ENCODE measurements at regions not wholly inside any gene's neighbourhood (a gene's known extent, or its start where the extent isn't known, plus 50 kb on each side); places are given as distances from the start of the nearest gene placed in this dataset.

DNA sequence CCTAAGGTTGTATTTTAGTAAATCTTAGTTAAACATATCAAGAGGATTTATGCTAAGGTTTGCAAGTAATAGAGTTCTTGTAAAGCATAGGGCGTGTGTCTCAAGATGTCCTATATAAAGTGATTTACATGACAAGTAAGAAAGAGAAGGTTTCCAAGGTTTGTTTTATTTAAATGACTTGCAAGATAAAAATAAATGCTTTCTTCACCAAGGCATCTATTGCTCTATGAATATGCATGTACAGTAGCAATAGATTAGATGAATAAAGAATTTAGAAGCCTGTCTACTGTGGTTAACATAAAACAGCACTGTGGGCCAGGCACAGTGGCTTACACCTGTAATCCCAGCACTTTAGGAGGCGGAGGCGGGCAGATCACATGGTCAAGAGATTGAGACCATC, 466.4 kb upstream of the IL12A start:
- DNase-seq (no peak), ATAC-seq (no peak)
- Mint-ChIP-seq H3K27ac (no peak overlapping the region), H3K4me3 (no peak overlapping the region), H3K4me1 (no peaks in the 10 kb centered on the region), H3K9me3 (peaks cover 7% of the 10 kb centered on the region in 2 donors), H3K36me3 (no peaks in the 10 kb centered on the region), H3K27me3 (ENCODE audit: low read depth in 2 of 2) (no peaks in the 10 kb centered on the region)
- Histone ChIP-seq H3K27ac (ENCODE audit: low read length) (no peak overlapping the region), H3K9me3 (ENCODE audit: control insufficient read depth, insufficient read depth, low read length) (no peaks in the 10 kb centered on the region), H3K27me3 (ENCODE audit: control insufficient read depth, insufficient read depth, low read length) (no peaks in the 10 kb centered on the region), H3K36me3 (ENCODE audit: control insufficient read depth, insufficient read depth, low read length) (no peaks in the 10 kb centered on the region), H3K4me3 (ENCODE audit: low read length) (no peak overlapping the region), H3K4me1 (ENCODE audit: control insufficient read depth, insufficient read depth, low read length) (no peaks in the 10 kb centered on the region)
- TF ChIP-seq, protein P1, sequence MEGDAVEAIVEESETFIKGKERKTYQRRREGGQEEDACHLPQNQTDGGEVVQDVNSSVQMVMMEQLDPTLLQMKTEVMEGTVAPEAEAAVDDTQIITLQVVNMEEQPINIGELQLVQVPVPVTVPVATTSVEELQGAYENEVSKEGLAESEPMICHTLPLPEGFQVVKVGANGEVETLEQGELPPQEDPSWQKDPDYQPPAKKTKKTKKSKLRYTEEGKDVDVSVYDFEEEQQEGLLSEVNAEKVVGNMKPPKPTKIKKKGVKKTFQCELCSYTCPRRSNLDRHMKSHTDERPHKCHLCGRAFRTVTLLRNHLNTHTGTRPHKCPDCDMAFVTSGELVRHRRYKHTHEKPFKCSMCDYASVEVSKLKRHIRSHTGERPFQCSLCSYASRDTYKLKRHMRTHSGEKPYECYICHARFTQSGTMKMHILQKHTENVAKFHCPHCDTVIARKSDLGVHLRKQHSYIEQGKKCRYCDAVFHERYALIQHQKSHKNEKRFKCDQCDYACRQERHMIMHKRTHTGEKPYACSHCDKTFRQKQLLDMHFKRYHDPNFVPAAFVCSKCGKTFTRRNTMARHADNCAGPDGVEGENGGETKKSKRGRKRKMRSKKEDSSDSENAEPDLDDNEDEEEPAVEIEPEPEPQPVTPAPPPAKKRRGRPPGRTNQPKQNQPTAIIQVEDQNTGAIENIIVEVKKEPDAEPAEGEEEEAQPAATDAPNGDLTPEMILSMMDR (IDR thresholded peaks at IDR 0.05): no peak
- intact Hi-C loops (cut with micrococcal nuclease): no loop called here
- 70% methylated on average over 2 of the region's 3 CpGs for WGBS (ENCODE audit: insufficient coverage)

DNA sequence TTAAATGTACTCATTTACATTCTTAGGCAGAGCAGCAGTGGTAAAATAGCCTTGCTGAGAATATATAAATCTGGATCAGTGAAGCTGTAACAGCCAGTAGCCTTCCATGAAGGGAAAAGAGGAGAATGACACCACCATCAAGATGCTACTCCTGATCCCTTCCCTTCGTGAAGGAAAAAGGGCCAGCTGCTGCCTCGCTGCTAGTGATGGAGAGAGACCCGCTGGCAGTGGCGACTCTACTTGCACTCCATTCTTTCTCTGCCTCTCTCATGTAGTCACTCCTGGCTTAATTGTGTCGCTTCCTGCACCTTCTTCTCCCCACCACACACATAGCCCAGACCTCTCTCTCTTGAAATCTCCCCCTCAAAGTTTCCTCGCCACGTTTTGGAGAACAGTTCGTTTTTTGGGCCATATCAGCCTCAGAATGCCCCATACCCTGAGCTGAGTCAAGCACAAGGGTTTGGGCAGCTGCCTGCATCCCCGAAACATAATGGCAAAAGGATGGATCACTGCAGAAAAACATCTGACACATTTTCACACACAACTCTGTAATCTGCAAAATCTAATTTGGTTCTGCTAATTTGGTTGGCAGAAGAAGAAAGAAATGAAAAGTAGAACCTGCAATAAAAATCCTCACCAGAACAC, 460.3 kb upstream of the IL12A start:
- H3K9me3 ChIP-seq (ENCODE audit: control insufficient read depth, insufficient read depth, low read length): no peaks in the 10 kb centered on the region
- Mint-ChIP-seq H3K36me3 (no peaks in the 10 kb centered on the region), H3K27ac (no peak overlapping the region), H3K27me3 (ENCODE audit: low read depth in 2 of 2) (no peaks in the 10 kb centered on the region), H3K9me3 (peaks cover 12 to 13% of the 10 kb centered on the region in 2 donors), H3K4me1 (no peaks in the 10 kb centered on the region), H3K4me3 (no peak overlapping the region)
- no peaks in the 10 kb centered on the region for H3K36me3 ChIP-seq (ENCODE audit: control insufficient read depth, insufficient read depth, low read length)
- ATAC-seq (no peak), DNase-seq (no peak)
- WGBS (ENCODE audit: insufficient coverage): 78% methylated on average over 9 of the region's 9 CpGs
- no peak overlapping the region for H3K27ac ChIP-seq (ENCODE audit: low read length)
- TF ChIP-seq, protein P1 (IDR thresholded peaks at IDR 0.05): no peak
- no peaks in the 10 kb centered on the region for H3K4me1 ChIP-seq (ENCODE audit: control insufficient read depth, insufficient read depth, low read length)
- intact Hi-C loops (cut with micrococcal nuclease): no loop called here
- H3K4me3 ChIP-seq (ENCODE audit: low read length): no peak overlapping the region
- no peaks in the 10 kb centered on the region for H3K27me3 ChIP-seq (ENCODE audit: control insufficient read depth, insufficient read depth, low read length)

DNA sequence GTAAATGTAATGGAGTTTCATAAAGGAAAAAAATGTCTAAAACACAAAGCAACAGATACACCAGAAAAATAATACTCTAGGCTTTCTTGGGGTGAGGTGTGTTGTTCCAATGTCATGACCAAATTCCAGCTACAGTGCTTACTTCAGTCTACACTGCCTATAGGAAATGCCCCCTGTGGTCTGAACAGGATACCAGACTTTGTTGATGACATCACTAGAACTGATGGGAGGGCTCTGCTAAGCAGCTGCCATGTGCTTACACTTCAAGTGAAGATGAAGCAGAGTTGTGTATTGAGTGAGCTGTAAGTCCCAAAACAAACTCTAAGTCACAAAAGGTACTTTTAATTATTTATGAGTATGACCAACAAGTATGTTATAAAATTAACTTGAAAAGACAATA, 456.1 kb upstream of the IL12A start:
- no peak for ATAC-seq
- Mint-ChIP-seq H3K4me3 (no peak overlapping the region), H3K27ac (no peak overlapping the region), H3K27me3 (ENCODE audit: low read depth in 2 of 2) (no peaks in the 10 kb centered on the region), H3K9me3 (peaks cover 12 to 17% of the 10 kb centered on the region in 2 donors), H3K36me3 (no peaks in the 10 kb centered on the region), H3K4me1 (no peaks in the 10 kb centered on the region)
- Histone ChIP-seq H3K27me3 (ENCODE audit: control insufficient read depth, insufficient read depth, low read length) (no peaks in the 10 kb centered on the region), H3K9me3 (ENCODE audit: control insufficient read depth, insufficient read depth, low read length) (no peaks in the 10 kb centered on the region), H3K27ac (ENCODE audit: low read length) (no peak overlapping the region), H3K4me3 (ENCODE audit: low read length) (no peak overlapping the region), H3K4me1 (ENCODE audit: control insufficient read depth, insufficient read depth, low read length) (no peaks in the 10 kb centered on the region), H3K36me3 (ENCODE audit: control insufficient read depth, insufficient read depth, low read length) (no peaks in the 10 kb centered on the region)
- TF ChIP-seq, protein P1 (IDR thresholded peaks at IDR 0.05): no peak
- intact Hi-C loops (cut with micrococcal nuclease): no loop called here
- DNase-seq: no peak

DNA sequence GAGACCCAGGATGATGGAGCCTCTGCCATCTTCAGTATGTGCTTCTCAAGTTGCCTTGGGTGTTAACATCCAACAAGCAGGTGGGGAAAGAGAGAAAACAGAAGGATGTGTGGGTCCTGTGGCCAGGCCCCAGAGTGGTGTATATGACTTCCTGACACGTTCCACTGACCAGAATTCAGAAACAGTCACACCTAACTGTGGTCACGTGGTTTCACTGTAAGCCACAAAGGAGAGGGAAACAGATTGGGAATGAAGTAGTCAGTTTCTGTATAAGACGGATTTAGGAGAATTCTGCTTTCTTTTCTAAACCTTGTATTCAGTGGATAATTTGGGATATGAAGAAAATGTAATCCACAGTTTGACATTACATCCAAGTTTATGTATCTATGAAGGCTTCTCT, 454.1 kb upstream of the IL12A start:
- Histone ChIP-seq H3K9me3 (ENCODE audit: control insufficient read depth, insufficient read depth, low read length) (no peaks in the 10 kb centered on the region), H3K36me3 (ENCODE audit: control insufficient read depth, insufficient read depth, low read length) (no peaks in the 10 kb centered on the region), H3K27ac (ENCODE audit: low read length) (no peak overlapping the region), H3K4me3 (ENCODE audit: low read length) (no peak overlapping the region), H3K27me3 (ENCODE audit: control insufficient read depth, insufficient read depth, low read length) (no peaks in the 10 kb centered on the region), H3K4me1 (ENCODE audit: control insufficient read depth, insufficient read depth, low read length) (no peaks in the 10 kb centered on the region)
- no peak for DNase-seq
- no peaks in the 10 kb centered on the region for H3K36me3 Mint-ChIP-seq
- peaks cover 10 to 18% of the 10 kb centered on the region in 2 donors for H3K9me3 Mint-ChIP-seq
- no peak overlapping the region for H3K4me3 Mint-ChIP-seq
- intact Hi-C loops (cut with micrococcal nuclease): no loop called here
- no peaks in the 10 kb centered on the region for H3K4me1 Mint-ChIP-seq
- no peaks in the 10 kb centered on the region for H3K27me3 Mint-ChIP-seq (ENCODE audit: low read depth in 2 of 2)
- 28% methylated on average over 3 of the region's 3 CpGs for WGBS (ENCODE audit: insufficient coverage)
- no peak overlapping the region for H3K27ac Mint-ChIP-seq
- ATAC-seq: no peak
- TF ChIP-seq, protein P1 (IDR thresholded peaks at IDR 0.05): no peak

Measured in natural killer cell (primary cell).